ENCODE measurements at regions not wholly inside any gene's neighbourhood (a gene's known extent, or its start where the extent isn't known, plus 50 kb on each side); places are given as distances from the start of the nearest gene placed in this dataset.

DNA sequence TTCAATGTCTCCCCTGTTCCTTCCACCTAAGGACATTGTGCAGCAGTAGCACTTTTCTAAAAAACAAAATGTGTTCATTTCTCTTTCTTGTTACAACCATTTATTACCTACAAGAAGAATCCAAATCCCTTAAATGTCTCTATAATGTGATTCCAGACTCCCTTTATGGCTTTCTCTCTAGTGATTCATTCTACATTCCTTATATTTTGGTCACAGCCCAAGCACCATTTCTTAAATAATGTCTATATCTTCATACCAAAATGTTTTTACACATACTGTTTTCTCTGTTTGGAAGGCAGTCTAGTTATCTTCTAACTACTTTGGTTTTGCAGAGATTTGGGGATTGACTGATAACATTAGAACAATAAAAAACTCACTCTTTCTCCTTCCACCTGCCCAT lies 1037.3 kb upstream of the FLRT2 start:
- TF ChIP-seq GABPA (IDR thresholded peaks at IDR 0.05; ENCODE audit: low read depth) (no peak), SPI1 (IDR thresholded peaks at IDR 0.05; ENCODE audit: borderline replicate concordance, low read depth) (no peak)
